ENCODE measurements at regions not wholly inside any gene's neighbourhood (a gene's known extent, or its start where the extent isn't known, plus 50 kb on each side); places are given as distances from the start of the nearest gene placed in this dataset.

DNA sequence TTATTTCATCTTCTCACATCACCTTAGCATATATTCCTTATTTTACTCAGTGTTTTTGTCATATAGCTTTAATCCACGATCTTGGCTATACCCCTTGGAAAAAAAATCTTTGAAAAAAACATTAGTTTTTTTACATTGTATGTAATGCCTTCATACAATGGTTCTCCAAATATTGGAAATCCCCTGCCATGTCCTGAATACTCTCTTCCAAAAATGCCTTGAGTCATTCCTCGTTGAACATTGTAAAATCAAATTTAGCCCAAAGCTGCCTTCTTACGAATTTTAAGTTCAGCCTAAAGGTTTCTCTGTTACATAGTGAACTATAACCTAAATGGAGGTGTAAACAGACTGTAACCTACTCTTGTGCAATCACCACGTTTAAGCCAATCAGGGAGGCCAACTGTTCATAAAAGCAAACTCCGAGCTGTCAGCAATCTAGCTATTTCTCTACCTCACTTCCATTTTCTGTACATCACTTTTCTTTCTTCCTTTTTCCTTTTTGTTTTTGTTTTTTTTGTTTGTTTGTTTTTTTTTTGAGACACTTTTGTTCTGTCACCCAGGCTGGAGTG lies 140.1 kb downstream of the ANXA2 start (continued):
- TF ChIP-seq, protein P1, sequence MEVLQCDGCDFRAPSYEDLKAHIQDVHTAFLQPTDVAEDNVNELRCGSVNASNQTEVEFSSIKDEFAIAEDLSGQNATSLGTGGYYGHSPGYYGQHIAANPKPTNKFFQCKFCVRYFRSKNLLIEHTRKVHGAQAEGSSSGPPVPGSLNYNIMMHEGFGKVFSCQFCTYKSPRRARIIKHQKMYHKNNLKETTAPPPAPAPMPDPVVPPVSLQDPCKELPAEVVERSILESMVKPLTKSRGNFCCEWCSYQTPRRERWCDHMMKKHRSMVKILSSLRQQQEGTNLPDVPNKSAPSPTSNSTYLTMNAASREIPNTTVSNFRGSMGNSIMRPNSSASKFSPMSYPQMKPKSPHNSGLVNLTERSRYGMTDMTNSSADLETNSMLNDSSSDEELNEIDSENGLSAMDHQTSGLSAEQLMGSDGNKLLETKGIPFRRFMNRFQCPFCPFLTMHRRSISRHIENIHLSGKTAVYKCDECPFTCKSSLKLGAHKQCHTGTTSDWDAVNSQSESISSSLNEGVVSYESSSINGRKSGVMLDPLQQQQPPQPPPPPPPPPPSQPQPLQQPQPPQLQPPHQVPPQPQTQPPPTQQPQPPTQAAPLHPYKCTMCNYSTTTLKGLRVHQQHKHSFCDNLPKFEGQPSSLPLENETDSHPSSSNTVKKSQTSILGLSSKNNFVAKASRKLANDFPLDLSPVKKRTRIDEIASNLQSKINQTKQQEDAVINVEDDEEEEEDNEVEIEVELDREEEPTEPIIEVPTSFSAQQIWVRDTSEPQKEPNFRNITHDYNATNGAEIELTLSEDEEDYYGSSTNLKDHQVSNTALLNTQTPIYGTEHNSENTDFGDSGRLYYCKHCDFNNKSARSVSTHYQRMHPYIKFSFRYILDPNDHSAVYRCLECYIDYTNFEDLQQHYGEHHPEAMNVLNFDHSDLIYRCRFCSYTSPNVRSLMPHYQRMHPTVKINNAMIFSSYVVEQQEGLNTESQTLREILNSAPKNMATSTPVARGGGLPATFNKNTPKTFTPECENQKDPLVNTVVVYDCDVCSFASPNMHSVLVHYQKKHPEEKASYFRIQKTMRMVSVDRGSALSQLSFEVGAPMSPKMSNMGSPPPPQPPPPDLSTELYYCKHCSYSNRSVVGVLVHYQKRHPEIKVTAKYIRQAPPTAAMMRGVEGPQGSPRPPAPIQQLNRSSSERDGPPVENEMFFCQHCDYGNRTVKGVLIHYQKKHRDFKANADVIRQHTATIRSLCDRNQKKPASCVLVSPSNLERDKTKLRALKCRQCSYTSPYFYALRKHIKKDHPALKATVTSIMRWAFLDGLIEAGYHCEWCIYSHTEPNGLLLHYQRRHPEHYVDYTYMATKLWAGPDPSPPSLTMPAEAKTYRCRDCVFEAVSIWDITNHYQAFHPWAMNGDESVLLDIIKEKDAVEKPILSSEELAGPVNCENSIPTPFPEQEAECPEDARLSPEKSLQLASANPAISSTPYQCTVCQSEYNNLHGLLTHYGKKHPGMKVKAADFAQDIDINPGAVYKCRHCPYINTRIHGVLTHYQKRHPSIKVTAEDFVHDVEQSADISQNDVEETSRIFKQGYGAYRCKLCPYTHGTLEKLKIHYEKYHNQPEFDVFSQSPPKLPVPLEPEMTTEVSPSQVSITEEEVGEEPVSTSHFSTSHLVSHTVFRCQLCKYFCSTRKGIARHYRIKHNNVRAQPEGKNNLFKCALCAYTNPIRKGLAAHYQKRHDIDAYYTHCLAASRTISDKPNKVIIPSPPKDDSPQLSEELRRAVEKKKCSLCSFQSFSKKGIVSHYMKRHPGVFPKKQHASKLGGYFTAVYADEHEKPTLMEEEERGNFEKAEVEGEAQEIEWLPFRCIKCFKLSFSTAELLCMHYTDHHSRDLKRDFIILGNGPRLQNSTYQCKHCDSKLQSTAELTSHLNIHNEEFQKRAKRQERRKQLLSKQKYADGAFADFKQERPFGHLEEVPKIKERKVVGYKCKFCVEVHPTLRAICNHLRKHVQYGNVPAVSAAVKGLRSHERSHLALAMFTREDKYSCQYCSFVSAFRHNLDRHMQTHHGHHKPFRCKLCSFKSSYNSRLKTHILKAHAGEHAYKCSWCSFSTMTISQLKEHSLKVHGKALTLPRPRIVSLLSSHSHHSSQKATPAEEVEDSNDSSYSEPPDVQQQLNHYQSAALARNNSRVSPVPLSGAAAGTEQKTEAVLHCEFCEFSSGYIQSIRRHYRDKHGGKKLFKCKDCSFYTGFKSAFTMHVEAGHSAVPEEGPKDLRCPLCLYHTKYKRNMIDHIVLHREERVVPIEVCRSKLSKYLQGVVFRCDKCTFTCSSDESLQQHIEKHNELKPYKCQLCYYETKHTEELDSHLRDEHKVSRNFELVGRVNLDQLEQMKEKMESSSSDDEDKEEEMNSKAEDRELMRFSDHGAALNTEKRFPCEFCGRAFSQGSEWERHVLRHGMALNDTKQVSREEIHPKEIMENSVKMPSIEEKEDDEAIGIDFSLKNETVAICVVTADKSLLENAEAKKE (CRISPR knock-in tag; IDR thresholded peaks at IDR 0.05): no peak

DNA sequence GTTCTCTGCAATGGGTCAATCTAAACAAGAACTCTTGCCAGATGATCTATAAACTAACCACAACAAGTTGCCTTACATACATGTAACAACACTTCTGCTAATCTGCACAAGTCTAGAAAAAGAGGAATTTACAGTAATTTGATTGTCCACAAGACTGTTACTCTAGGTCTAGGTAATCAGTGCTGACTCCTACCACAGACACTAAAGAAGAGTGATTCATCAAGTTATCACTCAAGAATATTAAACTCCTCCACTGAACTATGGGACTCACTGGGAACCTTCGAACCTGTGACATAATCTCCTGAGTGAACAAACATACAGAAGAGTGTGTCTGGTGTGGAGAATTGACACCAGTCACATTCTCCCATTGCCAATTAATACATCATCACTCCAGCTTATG lies 138.3 kb downstream of the ANXA2 start:
- H3K4me3 Mint-ChIP-seq: no peak overlapping the region
- H3K27ac ChIP-seq (ENCODE audit: low read depth): no peak overlapping the region
- no peaks in the 10 kb centered on the region for H3F3A ChIP-seq (replicated peaks; ENCODE audit: low read depth)
- no peak overlapping the region for H2AFZ ChIP-seq
- H3K4me1 ChIP-seq (ENCODE audit: insufficient read depth): no peaks in the 10 kb centered on the region
- ATAC-seq (no peak), DNase-seq (ENCODE audit: low spot score) (no peak)
- no peak overlapping the region for H3K4me2 ChIP-seq
- no peaks in the 10 kb centered on the region for H4K20me1 ChIP-seq (replicated peaks; ENCODE audit: insufficient read depth)
- no peak overlapping the region for H3K27ac Mint-ChIP-seq
- H3K9me2 ChIP-seq (ENCODE audit: insufficient read depth): no peaks in the 10 kb centered on the region
- no peaks in the 10 kb centered on the region for H3K36me3 Mint-ChIP-seq (ENCODE audit: low read depth)
- H3K9me3 Mint-ChIP-seq: no peaks in the 10 kb centered on the region
- H3K27me3 Mint-ChIP-seq (ENCODE audit: insufficient read depth, low read depth, poor library complexity): no peaks in the 10 kb centered on the region
- H3K79me2 ChIP-seq (replicated peaks; ENCODE audit: insufficient read depth): no peaks in the 10 kb centered on the region
- H3K27me3 ChIP-seq (ENCODE audit: insufficient read depth): no peaks in the 10 kb centered on the region
- H3K4me1 Mint-ChIP-seq: peaks cover 4% of the 10 kb centered on the region; the same call in 2 of the 3 replicates
- H3K4me3 ChIP-seq: no peak overlapping the region
- H3K36me3 ChIP-seq (ENCODE audit: insufficient read depth): no peaks in the 10 kb centered on the region
- TF ChIP-seq EZH2phosphoT487 (IDR thresholded peaks at IDR 0.05; ENCODE audit: unreplicated experiment): no peak
- TF ChIP-seq, protein P2, sequence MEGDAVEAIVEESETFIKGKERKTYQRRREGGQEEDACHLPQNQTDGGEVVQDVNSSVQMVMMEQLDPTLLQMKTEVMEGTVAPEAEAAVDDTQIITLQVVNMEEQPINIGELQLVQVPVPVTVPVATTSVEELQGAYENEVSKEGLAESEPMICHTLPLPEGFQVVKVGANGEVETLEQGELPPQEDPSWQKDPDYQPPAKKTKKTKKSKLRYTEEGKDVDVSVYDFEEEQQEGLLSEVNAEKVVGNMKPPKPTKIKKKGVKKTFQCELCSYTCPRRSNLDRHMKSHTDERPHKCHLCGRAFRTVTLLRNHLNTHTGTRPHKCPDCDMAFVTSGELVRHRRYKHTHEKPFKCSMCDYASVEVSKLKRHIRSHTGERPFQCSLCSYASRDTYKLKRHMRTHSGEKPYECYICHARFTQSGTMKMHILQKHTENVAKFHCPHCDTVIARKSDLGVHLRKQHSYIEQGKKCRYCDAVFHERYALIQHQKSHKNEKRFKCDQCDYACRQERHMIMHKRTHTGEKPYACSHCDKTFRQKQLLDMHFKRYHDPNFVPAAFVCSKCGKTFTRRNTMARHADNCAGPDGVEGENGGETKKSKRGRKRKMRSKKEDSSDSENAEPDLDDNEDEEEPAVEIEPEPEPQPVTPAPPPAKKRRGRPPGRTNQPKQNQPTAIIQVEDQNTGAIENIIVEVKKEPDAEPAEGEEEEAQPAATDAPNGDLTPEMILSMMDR (conservative IDR thresholded peaks at IDR 0.05; ENCODE audit: low read depth in 2 of 2): no peak
- TF ChIP-seq STAT1 (IDR thresholded peaks at IDR 0.05; ENCODE audit: unreplicated experiment): no peak
- TF ChIP-seq, protein P1 (CRISPR knock-in tag; IDR thresholded peaks at IDR 0.05): no peak
